ENCODE measurements at regions not wholly inside any gene's neighbourhood (a gene's known extent, or its start where the extent isn't known, plus 50 kb on each side); places are given as distances from the start of the nearest gene placed in this dataset.

GRCh38 chr3:109922856-109923255, 585.5 kb upstream of the DPPA4 start:
- no peaks in the 10 kb centered on the region for H3K36me3 ChIP-seq (ENCODE audit: insufficient read depth, insufficient read length, low read length)
- H3K4me3 ChIP-seq (ENCODE audit: insufficient read length, low read depth) = no peak overlapping the region
- no peak for DNase-seq (ENCODE audit: low read depth, low spot score)
- no peak overlapping the region for H3K9ac ChIP-seq (ENCODE audit: insufficient read length, low read depth)
- no peaks in the 10 kb centered on the region for H3K9me3 ChIP-seq (ENCODE audit: insufficient read depth, low read length)
- no peak for TF ChIP-seq YY1 (IDR thresholded peaks at IDR 0.05; ENCODE audit: insufficient read depth, insufficient read length)
- no peak for TF ChIP-seq SUZ12 (IDR thresholded peaks at IDR 0.05; ENCODE audit: extremely low read depth, insufficient read depth, insufficient read length)
- TF ChIP-seq ZNF274 (IDR thresholded peaks at IDR 0.05; ENCODE audit: low read depth, low read length) = no peak
- no peaks in the 10 kb centered on the region for H3K27me3 ChIP-seq (ENCODE audit: insufficient read depth, insufficient read length)
- no peaks in the 10 kb centered on the region for H3K4me1 ChIP-seq (ENCODE audit: insufficient read depth, insufficient read length)

DNA sequence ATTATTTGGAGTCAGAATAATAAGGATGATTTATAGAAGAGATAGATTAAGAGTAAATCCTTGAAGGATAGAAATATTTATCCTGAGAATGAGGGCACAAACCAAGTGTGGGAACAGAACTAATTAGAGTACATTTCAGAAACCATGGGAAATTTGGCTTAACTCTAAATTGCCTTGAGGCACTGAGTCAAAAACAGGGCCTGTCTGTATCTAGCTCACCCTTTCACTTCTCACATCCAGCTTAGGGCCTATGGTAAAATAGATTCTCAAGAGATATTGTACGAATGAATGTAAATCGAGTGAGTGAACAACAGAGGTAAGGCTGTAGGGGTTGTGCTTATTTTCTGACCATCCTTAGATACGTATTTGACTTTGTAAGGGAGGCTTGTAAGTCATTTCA, 586.1 kb upstream of the DPPA4 start:
- TF ChIP-seq ZNF274 (IDR thresholded peaks at IDR 0.05; ENCODE audit: low read depth, low read length) (no peak), YY1 (IDR thresholded peaks at IDR 0.05; ENCODE audit: insufficient read depth, insufficient read length) (no peak), SUZ12 (IDR thresholded peaks at IDR 0.05; ENCODE audit: extremely low read depth, insufficient read depth, insufficient read length) (no peak)
- Histone ChIP-seq H3K9ac (ENCODE audit: insufficient read length, low read depth) (no peak overlapping the region), H3K4me3 (ENCODE audit: insufficient read length, low read depth) (no peak overlapping the region), H3K4me1 (ENCODE audit: insufficient read depth, insufficient read length) (no peaks in the 10 kb centered on the region), H3K36me3 (ENCODE audit: insufficient read depth, insufficient read length, low read length) (no peaks in the 10 kb centered on the region), H3K9me3 (ENCODE audit: insufficient read depth, low read length) (no peaks in the 10 kb centered on the region), H3K27me3 (ENCODE audit: insufficient read depth, insufficient read length) (no peaks in the 10 kb centered on the region)
- DNase-seq (ENCODE audit: low read depth, low spot score) = no peak

DNA sequence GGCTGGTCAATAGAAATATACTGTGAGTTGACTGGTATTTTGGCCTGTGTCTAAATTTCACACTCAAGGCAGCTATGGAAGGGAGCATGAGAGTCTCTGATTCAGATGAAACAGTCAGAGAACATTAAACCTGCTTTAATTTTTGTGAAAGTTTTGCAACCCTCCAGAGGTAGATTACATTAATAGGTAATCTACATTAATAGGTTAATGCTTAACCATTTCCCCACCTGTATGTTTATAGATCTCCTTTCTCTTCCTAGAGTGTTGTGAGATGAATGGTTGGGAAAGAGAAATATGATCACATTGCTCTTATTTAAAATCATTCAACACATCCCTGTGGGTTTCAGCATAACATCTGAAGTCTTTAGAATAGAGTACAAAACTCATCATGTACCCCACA, 586.9 kb upstream of the DPPA4 start:
- no peak for TF ChIP-seq SUZ12 (IDR thresholded peaks at IDR 0.05; ENCODE audit: extremely low read depth, insufficient read depth, insufficient read length)
- TF ChIP-seq YY1 (IDR thresholded peaks at IDR 0.05; ENCODE audit: insufficient read depth, insufficient read length) = no peak
- TF ChIP-seq ZNF274 (IDR thresholded peaks at IDR 0.05; ENCODE audit: low read depth, low read length) = no peak
- no peaks in the 10 kb centered on the region for H3K27me3 ChIP-seq (ENCODE audit: insufficient read depth, insufficient read length)
- no peaks in the 10 kb centered on the region for H3K36me3 ChIP-seq (ENCODE audit: insufficient read depth, insufficient read length, low read length)
- no peaks in the 10 kb centered on the region for H3K4me1 ChIP-seq (ENCODE audit: insufficient read depth, insufficient read length)
- H3K9ac ChIP-seq (ENCODE audit: insufficient read length, low read depth) = no peak overlapping the region
- DNase-seq (ENCODE audit: low read depth, low spot score) = no peak
- no peaks in the 10 kb centered on the region for H3K9me3 ChIP-seq (ENCODE audit: insufficient read depth, low read length)
- H3K4me3 ChIP-seq (ENCODE audit: insufficient read length, low read depth) = no peak overlapping the region

DNA sequence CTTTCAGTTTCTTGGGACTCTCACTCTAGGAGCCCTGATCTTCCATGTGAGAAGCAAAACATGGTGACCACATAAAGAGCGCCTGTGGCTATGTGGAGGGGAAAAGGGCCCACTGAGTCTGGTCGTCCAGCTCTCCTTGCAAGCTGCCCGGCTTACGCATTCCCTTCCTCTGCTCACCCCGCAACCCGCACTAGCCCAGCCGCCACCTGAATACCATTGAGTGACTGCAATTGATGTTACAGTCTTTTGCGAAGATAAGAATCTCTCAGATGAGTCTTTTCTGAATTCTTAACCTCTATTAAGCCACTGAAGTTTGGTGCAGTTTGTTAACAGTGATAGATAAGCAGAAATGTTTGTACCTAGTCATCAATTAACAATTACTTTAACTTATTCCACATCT, 589.0 kb upstream of the DPPA4 start:
- DNase-seq (ENCODE audit: low read depth, low spot score) = no peak
- no peaks in the 10 kb centered on the region for H3K4me1 ChIP-seq (ENCODE audit: insufficient read depth, insufficient read length)
- H3K27me3 ChIP-seq (ENCODE audit: insufficient read depth, insufficient read length) = no peaks in the 10 kb centered on the region
- no peak overlapping the region for H3K4me3 ChIP-seq (ENCODE audit: insufficient read length, low read depth)
- TF ChIP-seq YY1 (IDR thresholded peaks at IDR 0.05; ENCODE audit: insufficient read depth, insufficient read length) = no peak
- no peak for TF ChIP-seq SUZ12 (IDR thresholded peaks at IDR 0.05; ENCODE audit: extremely low read depth, insufficient read depth, insufficient read length)
- TF ChIP-seq ZNF274 (IDR thresholded peaks at IDR 0.05; ENCODE audit: low read depth, low read length) = no peak
- H3K36me3 ChIP-seq (ENCODE audit: insufficient read depth, insufficient read length, low read length) = no peaks in the 10 kb centered on the region
- H3K9me3 ChIP-seq (ENCODE audit: insufficient read depth, low read length) = no peaks in the 10 kb centered on the region
- no peak overlapping the region for H3K9ac ChIP-seq (ENCODE audit: insufficient read length, low read depth)

GRCh38 chr3:109927161-109927560, 589.8 kb upstream of the DPPA4 start:
- DNase-seq (ENCODE audit: low read depth, low spot score) = no peak
- Histone ChIP-seq H3K4me1 (ENCODE audit: insufficient read depth, insufficient read length) (no peaks in the 10 kb centered on the region), H3K9me3 (ENCODE audit: insufficient read depth, low read length) (no peaks in the 10 kb centered on the region), H3K36me3 (ENCODE audit: insufficient read depth, insufficient read length, low read length) (no peaks in the 10 kb centered on the region), H3K4me3 (ENCODE audit: insufficient read length, low read depth) (no peak overlapping the region), H3K9ac (ENCODE audit: insufficient read length, low read depth) (no peak overlapping the region), H3K27me3 (ENCODE audit: insufficient read depth, insufficient read length) (no peaks in the 10 kb centered on the region)
- TF ChIP-seq SUZ12 (IDR thresholded peaks at IDR 0.05; ENCODE audit: extremely low read depth, insufficient read depth, insufficient read length) = no peak
- no peak for TF ChIP-seq ZNF274 (IDR thresholded peaks at IDR 0.05; ENCODE audit: low read depth, low read length)

DNA sequence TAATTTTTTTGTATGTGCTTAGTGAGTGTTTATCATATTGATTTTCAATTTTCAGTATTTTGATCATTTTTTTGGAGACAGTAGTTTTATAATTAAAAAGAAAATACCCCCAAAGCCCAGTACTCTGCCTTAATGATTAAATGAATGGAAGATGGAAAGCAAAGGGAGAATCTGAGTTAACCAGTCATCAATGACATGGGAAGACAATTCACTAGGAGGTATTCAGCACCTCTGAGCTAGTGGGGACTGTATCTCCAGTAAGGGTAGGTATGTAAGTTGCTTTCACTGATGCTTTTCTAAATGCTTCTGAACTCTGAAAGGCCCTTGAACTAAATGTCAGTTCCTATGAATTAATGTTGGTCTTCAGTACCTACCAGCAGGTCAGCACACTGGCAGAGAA, 590.4 kb upstream of the DPPA4 start:
- no peak for DNase-seq (ENCODE audit: low read depth, low spot score)
- TF ChIP-seq SUZ12 (IDR thresholded peaks at IDR 0.05; ENCODE audit: extremely low read depth, insufficient read depth, insufficient read length) (no peak), ZNF274 (IDR thresholded peaks at IDR 0.05; ENCODE audit: low read depth, low read length) (no peak)
- no peaks in the 10 kb centered on the region for H3K9me3 ChIP-seq (ENCODE audit: insufficient read depth, low read length)
- H3K9ac ChIP-seq (ENCODE audit: insufficient read length, low read depth) = no peak overlapping the region
- H3K4me1 ChIP-seq (ENCODE audit: insufficient read depth, insufficient read length) = no peaks in the 10 kb centered on the region
- no peak overlapping the region for H3K4me3 ChIP-seq (ENCODE audit: insufficient read length, low read depth)
- H3K36me3 ChIP-seq (ENCODE audit: insufficient read depth, insufficient read length, low read length) = no peaks in the 10 kb centered on the region
- no peaks in the 10 kb centered on the region for H3K27me3 ChIP-seq (ENCODE audit: insufficient read depth, insufficient read length)

DNA sequence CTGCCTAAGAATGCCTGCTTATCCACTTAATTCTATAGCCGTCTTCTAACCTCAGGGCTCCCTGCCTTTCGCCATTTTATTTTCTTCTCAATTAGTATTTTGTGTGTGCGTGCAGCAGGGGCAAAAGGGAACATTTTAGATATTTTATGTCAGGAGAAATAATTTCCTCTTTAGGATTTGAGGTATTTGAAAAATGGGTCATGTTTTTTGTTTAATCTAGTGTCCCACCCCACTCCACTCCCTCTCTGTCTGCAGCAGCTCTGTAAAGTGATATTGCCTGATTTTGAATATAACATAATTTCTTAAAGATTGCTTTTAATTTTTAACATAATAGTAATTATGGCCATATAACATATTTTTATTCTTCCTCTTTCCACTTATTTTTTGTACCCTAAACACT, 593.2 kb upstream of the DPPA4 start:
- no peaks in the 10 kb centered on the region for H3K27me3 ChIP-seq (ENCODE audit: insufficient read depth, insufficient read length)
- H3K36me3 ChIP-seq (ENCODE audit: insufficient read depth, insufficient read length, low read length) = no peaks in the 10 kb centered on the region
- H3K9ac ChIP-seq (ENCODE audit: insufficient read length, low read depth) = no peak overlapping the region
- DNase-seq (ENCODE audit: low read depth, low spot score) = no peak
- no peak for TF ChIP-seq YY1 (IDR thresholded peaks at IDR 0.05; ENCODE audit: insufficient read depth, insufficient read length)
- TF ChIP-seq ZNF274 (IDR thresholded peaks at IDR 0.05; ENCODE audit: low read depth, low read length) = no peak
- TF ChIP-seq SUZ12 (IDR thresholded peaks at IDR 0.05; ENCODE audit: extremely low read depth, insufficient read depth, insufficient read length) = no peak
- H3K4me1 ChIP-seq (ENCODE audit: insufficient read depth, insufficient read length) = no peaks in the 10 kb centered on the region
- H3K9me3 ChIP-seq (ENCODE audit: insufficient read depth, low read length) = no peaks in the 10 kb centered on the region
- H3K4me3 ChIP-seq (ENCODE audit: insufficient read length, low read depth) = no peak overlapping the region

DNA sequence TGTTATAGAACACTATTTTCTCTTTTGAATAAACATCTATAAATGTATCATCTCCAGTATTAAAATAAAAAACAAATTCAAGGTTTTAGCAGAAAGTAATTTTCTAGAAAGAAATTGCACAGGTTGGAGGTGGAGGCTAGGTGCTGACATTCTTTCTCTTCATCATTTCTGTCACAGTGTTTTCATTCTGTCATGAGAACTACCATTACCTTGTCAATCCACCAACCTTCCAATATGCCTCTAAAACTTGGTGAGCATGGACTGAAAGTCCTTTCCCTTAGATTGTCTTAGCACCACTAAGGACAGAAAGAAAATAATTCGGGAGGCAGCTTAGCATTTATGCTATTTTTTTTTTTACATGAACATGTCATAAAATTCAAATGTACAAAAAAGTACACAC, 596.2 kb upstream of the DPPA4 start:
- no peak overlapping the region for H3K4me3 ChIP-seq (ENCODE audit: insufficient read length, low read depth)
- no peak for DNase-seq (ENCODE audit: low read depth, low spot score)

More for the DNA sequence above, 596.2 kb upstream of the DPPA4 start:
- Histone ChIP-seq H3K9ac (ENCODE audit: insufficient read length, low read depth) (no peak overlapping the region), H3K9me3 (ENCODE audit: insufficient read depth, low read length) (no peaks in the 10 kb centered on the region), H3K27me3 (ENCODE audit: insufficient read depth, insufficient read length) (no peaks in the 10 kb centered on the region), H3K4me1 (ENCODE audit: insufficient read depth, insufficient read length) (no peaks in the 10 kb centered on the region), H3K36me3 (ENCODE audit: insufficient read depth, insufficient read length, low read length) (no peaks in the 10 kb centered on the region)
- TF ChIP-seq SUZ12 (IDR thresholded peaks at IDR 0.05; ENCODE audit: extremely low read depth, insufficient read depth, insufficient read length) = no peak
- TF ChIP-seq ZNF274 (IDR thresholded peaks at IDR 0.05; ENCODE audit: low read depth, low read length) = no peak
- no peak for TF ChIP-seq YY1 (IDR thresholded peaks at IDR 0.05; ENCODE audit: insufficient read depth, insufficient read length)

All from NT2/D1 (cell line).